NCI-H1436 (cell line): ENCODE measurements at regions not wholly inside any gene's neighbourhood (a gene's known extent, or its start where the extent isn't known, plus 50 kb on each side); places are given as distances from the start of the nearest gene placed in this dataset.
"Not testable (repeated sequence)": the region's sequence is repeated elsewhere in the genome, so short reads cannot be mapped to it uniquely, and the experiment has no call there.

Source experiments
- DNase-seq: peaks from one replicate; lab custom pipeline; 2025; lab: John Stamatoyannopoulos, UW

GRCh38 chr1:30184393-30185141, 538.8 kb downstream of the MATN1 start:
- DNase-seq, result no peak

- DNase-seq, result no peak
These were observed 539.5 kb downstream of the MATN1 start for GRCh38 chr1:30183895-30184294.

- DNase-seq, result no peak
These were observed 540.4 kb downstream of the MATN1 start for GRCh38 chr1:30183006-30183405.

GRCh38 chr1:30179942-30180543, 543.3 kb downstream of the MATN1 start:
- DNase-seq, result no peak

- no peak for DNase-seq
These were observed 546.9 kb downstream of the MATN1 start for GRCh38 chr1:30176477-30176876.

GRCh38 chr1:30174499-30174898, 548.9 kb downstream of the MATN1 start:
- no peak for DNase-seq

GRCh38 chr1:30173560-30173959, 549.8 kb downstream of the MATN1 start:
- no peak for DNase-seq

GRCh38 chr1:30172757-30173156, 550.6 kb downstream of the MATN1 start:
- no peak for DNase-seq

- no peak for DNase-seq
These were observed 551.1 kb downstream of the MATN1 start for GRCh38 chr1:30172299-30172694.

GRCh38 chr1:30171537-30172298, 551.7 kb downstream of the MATN1 start:
- no peak for DNase-seq

- DNase-seq, result no peak
These were observed 554.1 kb downstream of the MATN1 start for GRCh38 chr1:30169269-30169668.

GRCh38 chr1:30166174-30166573, 557.2 kb downstream of the MATN1 start:
- DNase-seq, result no peak

- DNase-seq, result no peak
These were observed 558.3 kb downstream of the MATN1 start for GRCh38 chr1:30165116-30165515.

GRCh38 chr1:30164693-30165092, 558.7 kb downstream of the MATN1 start:
- no peak for DNase-seq

GRCh38 chr1:30162565-30162964, 560.8 kb downstream of the MATN1 start:
- no peak for DNase-seq

GRCh38 chr1:30161953-30162352, 561.4 kb downstream of the MATN1 start:
- DNase-seq, result no peak

- DNase-seq, result no peak
These were observed 562.2 kb downstream of the MATN1 start for GRCh38 chr1:30160999-30161689.

GRCh38 chr1:30159015-30159414, 564.4 kb downstream of the MATN1 start:
- DNase-seq, result no peak

- DNase-seq, result not testable (repeated sequence)
These were observed 567.7 kb downstream of the MATN1 start for GRCh38 chr1:30155698-30156097.

GRCh38 chr1:30155253-30155652, 568.1 kb downstream of the MATN1 start:
- DNase-seq, result not testable (repeated sequence)

- no peak for DNase-seq
These were observed 569.5 kb downstream of the MATN1 start for GRCh38 chr1:30153743-30154449.

GRCh38 chr1:30151826-30152225, 571.6 kb downstream of the MATN1 start:
- DNase-seq, result no peak
